Progenitor cell of endocrine pancreas (in vitro differentiated cells): ENCODE measurements at regions not wholly inside any gene's neighbourhood (a gene's known extent, or its start where the extent isn't known, plus 50 kb on each side); places are given as distances from the start of the nearest gene placed in this dataset.

Experiments used
- DNase-seq: peaks from one replicate; pipeline ENCODE4 v3.0.0; 2021; ENCODE audit warnings: low spot score; ENCODE audit not compliant: unreplicated experiment
- H3K27ac Mint-ChIP-seq: 2 replicates; pipeline ENCODE4 v1.8.0; 2021; ENCODE audit warnings: mild to moderate bottlenecking, moderate library complexity, mixed read lengths
- H3K27me3 Mint-ChIP-seq: 2 replicates; pipeline ENCODE4 v1.8.0; 2021; ENCODE audit warnings: mixed read lengths
- H3K36me3 Mint-ChIP-seq: 2 replicates; pipeline ENCODE4 v1.8.0; 2022; ENCODE audit warnings: mixed read lengths; ENCODE audit not compliant: insufficient read depth
- H3K4me1 Mint-ChIP-seq: 2 replicates; pipeline ENCODE4 v1.8.0; 2021; ENCODE audit warnings: low read depth, mixed read lengths
- H3K4me3 Mint-ChIP-seq: 2 replicates; pipeline ENCODE4 v1.8.0; 2021; ENCODE audit warnings: low read depth, mild to moderate bottlenecking, moderate library complexity, mixed read lengths
- H3K9me3 Mint-ChIP-seq: 2 replicates; pipeline ENCODE4 v1.8.0; 2021; ENCODE audit warnings: low read depth, mixed read lengths
- CTCF ChIP-seq: fragments of 200-600 bp; sonication (generic); IDR thresholded peaks from one replicate; pipeline ENCODE4 v1.5.0; 2021; ENCODE audit warnings: antibody characterized with exemption, mild to moderate bottlenecking; ENCODE audit not compliant: unreplicated experiment

GRCh38 chr10:109089779-109090178 lies 833.5 kb downstream of the XPNPEP1 start:
- TF ChIP-seq CTCF = no peak
- Mint-ChIP-seq H3K27ac (no peak overlapping the region), H3K9me3 (no peaks in the 10 kb centered on the region), H3K27me3 (no peaks in the 10 kb centered on the region), H3K4me3 (no peak overlapping the region), H3K4me1 (peaks cover 2% of the 10 kb centered on the region), H3K36me3 (peaks cover 1% of the 10 kb centered on the region)
- DNase-seq = no peak

GRCh38 chr10:109071539-109071938 lies 851.8 kb downstream of the XPNPEP1 start:
- H3K27ac Mint-ChIP-seq = no peak overlapping the region
- peaks cover 14% of the 10 kb centered on the region for H3K4me1 Mint-ChIP-seq
- H3K9me3 Mint-ChIP-seq = no peaks in the 10 kb centered on the region

GRCh38 chr10:109070492-109070891 lies 852.8 kb downstream of the XPNPEP1 start:
- no peak for DNase-seq
- no peaks in the 10 kb centered on the region for H3K36me3 Mint-ChIP-seq
- no peaks in the 10 kb centered on the region for H3K27me3 Mint-ChIP-seq
- no peak overlapping the region for H3K27ac Mint-ChIP-seq
- H3K9me3 Mint-ChIP-seq = no peaks in the 10 kb centered on the region
- TF ChIP-seq CTCF = no peak
- H3K4me3 Mint-ChIP-seq = no peak overlapping the region
- peaks cover 11% of the 10 kb centered on the region for H3K4me1 Mint-ChIP-seq

More at GRCh38 chr10:109071539-109071938, 851.8 kb downstream of the XPNPEP1 start:
- no peak for TF ChIP-seq CTCF
- DNase-seq = no peak
- no peaks in the 10 kb centered on the region for H3K27me3 Mint-ChIP-seq
- no peaks in the 10 kb centered on the region for H3K36me3 Mint-ChIP-seq
- H3K4me3 Mint-ChIP-seq = no peak overlapping the region

- DNase-seq = no peak
- Mint-ChIP-seq H3K36me3 (no peaks in the 10 kb centered on the region), H3K27ac (no peak overlapping the region), H3K4me3 (no peak overlapping the region), H3K9me3 (no peaks in the 10 kb centered on the region), H3K27me3 (no peaks in the 10 kb centered on the region), H3K4me1 (peaks cover 11% of the 10 kb centered on the region)
- TF ChIP-seq CTCF = no peak
These were observed 856.3 kb downstream of the XPNPEP1 start for GRCh38 chr10:109067031-109067430.

- TF ChIP-seq CTCF = no peak
- no peaks in the 10 kb centered on the region for H3K27me3 Mint-ChIP-seq
- H3K4me1 Mint-ChIP-seq = peaks cover under 1% of the 10 kb centered on the region
- no peak for DNase-seq
- no peaks in the 10 kb centered on the region for H3K9me3 Mint-ChIP-seq
- H3K4me3 Mint-ChIP-seq = no peak overlapping the region
- no peak overlapping the region for H3K27ac Mint-ChIP-seq
- H3K36me3 Mint-ChIP-seq = no peaks in the 10 kb centered on the region
These were observed 857.5 kb downstream of the XPNPEP1 start for GRCh38 chr10:109065821-109066220.

- Mint-ChIP-seq H3K27me3 (no peaks in the 10 kb centered on the region), H3K4me3 (no peak overlapping the region), H3K36me3 (no peaks in the 10 kb centered on the region), H3K4me1 (peaks cover 1% of the 10 kb centered on the region), H3K9me3 (no peaks in the 10 kb centered on the region), H3K27ac (no peak overlapping the region)
- no peak for DNase-seq
- TF ChIP-seq CTCF = no peak
These were observed 860.9 kb downstream of the XPNPEP1 start for GRCh38 chr10:109062371-109062770.
